GM12874 (cell line): ENCODE measurements at regions not wholly inside any gene's neighbourhood (a gene's known extent, or its start where the extent isn't known, plus 50 kb on each side); places are given as distances from the start of the nearest gene placed in this dataset.

Source experiments
- TF ChIP-seq, protein P1 (sequence below): IDR thresholded peaks from 2 replicates; pipeline ENCODE4 v1.5.1; 2011; ENCODE audit warnings: low read depth, mild to moderate bottlenecking, control low read depth, low read length, moderate library complexity; ENCODE audit not compliant: insufficient read depth

DNA sequence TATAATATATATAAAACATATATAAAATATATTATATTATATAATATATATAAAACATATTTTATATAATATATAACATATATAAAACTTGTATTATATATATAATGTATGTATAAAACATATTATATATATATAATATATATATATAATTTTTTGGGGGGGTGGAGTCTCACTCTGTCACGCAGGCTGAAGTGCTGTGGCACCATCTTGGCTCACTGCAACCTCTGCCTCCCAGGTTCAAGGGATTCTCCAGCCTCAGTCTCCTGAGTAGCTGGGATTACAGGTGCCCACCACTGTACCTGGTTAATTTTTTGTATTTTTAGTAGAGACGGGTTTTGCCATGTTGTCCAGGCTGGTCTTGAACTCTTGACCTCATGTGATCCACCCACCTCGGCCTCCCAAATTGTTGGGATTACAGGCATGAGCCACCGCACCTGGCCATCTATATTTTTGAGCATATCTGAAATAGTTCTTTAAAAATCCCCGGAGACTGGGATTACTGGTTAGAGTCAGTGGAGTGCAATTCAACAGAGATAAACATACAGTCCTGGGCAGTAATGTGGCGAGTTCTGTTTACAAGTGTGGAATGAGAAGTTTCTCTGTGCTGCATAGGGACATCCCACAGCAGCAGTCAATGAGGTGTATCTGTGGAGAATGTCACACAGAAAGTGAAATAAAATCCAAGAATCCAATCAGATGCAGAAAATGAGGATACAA, 208.4 kb downstream of the MYCN start:
- TF ChIP-seq, protein P1, sequence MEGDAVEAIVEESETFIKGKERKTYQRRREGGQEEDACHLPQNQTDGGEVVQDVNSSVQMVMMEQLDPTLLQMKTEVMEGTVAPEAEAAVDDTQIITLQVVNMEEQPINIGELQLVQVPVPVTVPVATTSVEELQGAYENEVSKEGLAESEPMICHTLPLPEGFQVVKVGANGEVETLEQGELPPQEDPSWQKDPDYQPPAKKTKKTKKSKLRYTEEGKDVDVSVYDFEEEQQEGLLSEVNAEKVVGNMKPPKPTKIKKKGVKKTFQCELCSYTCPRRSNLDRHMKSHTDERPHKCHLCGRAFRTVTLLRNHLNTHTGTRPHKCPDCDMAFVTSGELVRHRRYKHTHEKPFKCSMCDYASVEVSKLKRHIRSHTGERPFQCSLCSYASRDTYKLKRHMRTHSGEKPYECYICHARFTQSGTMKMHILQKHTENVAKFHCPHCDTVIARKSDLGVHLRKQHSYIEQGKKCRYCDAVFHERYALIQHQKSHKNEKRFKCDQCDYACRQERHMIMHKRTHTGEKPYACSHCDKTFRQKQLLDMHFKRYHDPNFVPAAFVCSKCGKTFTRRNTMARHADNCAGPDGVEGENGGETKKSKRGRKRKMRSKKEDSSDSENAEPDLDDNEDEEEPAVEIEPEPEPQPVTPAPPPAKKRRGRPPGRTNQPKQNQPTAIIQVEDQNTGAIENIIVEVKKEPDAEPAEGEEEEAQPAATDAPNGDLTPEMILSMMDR = no peak

DNA sequence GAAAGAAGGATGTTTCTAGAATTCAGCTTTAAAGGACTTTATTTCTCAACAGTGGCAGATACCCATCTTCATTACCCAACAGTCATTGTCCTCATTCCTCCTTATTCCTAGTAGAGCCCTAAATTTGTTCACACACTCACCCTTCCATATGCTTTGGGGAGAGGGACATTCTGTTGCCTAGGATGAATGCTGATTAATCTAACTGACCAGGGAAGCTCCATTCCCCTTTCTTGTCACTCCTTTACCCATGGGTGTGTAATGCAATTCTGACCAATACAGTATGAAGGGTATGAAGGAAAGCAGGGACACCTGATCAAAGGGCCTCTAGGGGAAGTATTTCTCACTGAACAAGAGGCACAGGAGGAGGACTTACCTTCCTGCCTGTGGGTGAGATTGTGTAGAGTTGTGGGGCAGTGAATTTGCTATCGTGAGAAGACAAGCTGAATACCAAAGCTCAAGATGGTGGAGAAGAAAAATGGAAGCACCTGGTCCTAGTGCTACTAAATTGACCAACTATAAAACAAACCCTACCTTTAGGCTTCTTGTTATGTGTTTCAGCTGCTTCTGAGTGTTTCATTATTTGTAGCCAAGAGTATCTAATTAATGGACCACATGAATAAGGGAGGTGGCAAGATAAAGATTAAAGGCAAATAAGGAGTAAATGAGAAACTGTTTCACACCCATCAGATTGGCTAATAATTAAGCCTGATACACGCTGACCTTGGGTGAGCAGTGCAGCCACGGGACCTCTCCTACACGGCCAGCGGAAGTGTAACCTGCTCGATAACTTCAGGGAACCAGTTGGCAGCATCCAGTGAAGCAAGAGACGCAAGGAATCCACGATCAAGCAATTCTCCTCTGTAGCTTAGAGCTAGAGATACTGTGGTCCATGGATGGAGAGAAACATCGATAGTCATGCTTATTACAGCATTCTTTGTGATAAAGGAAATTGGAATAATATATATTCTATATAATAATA, 202.3 kb downstream of the MYCN start:
- TF ChIP-seq, protein P1 = no peak

DNA sequence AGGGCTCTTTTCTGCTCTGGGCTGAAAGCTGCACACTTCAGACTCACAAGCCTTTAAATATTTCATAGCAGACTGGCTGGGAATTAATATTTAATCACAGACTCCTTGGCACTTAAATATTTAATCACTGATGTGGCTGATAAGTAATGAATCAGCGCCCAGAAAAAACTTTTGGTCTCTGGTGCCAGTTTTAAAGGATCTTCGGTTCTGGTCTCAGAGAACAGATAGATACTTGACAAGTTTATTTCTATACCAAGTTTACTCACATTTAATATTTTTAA, 201.2 kb downstream of the MYCN start:
- TF ChIP-seq, protein P1 = no peak

DNA sequence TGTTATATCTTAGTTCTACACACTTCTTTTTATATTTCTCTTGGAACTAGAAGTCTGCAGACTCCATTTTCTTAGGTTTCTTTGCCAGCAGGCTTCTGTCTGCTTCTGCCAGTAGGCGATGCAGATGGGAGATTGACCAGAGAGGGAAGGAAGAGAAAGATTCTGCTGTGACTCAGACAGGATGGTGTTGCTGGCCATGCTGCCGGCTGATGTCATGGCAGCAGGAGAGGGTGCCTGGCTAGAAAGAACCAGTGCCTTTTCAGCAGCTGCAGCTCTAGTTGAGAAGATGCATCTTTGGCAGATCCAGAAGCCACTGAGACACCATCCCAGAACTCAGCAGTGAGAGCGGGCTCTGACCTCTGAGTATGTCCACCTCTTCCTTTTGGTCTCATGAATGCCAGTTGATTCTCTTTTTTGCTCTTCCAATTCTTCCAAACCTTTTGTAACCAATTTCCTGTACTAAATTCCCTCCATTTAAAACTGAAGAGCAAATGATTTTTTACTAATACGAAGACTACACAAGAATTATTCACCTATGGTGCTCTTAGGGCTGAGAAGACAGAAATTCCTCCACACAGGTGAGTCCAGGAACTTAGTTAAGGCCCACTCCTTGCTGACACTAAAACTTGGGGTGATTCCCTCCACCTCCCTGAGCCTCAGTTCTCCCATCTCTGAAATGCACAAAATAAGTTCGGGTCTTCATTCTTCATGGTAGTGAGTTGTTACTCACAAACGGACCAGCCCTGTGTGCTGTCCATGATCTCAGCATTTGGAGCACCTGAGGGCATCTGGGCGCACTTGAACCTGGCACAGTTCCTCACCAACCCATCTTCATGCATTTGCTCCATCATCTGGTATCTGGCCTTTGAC, 200.7 kb downstream of the MYCN start:
- TF ChIP-seq, protein P1 = no peak

DNA sequence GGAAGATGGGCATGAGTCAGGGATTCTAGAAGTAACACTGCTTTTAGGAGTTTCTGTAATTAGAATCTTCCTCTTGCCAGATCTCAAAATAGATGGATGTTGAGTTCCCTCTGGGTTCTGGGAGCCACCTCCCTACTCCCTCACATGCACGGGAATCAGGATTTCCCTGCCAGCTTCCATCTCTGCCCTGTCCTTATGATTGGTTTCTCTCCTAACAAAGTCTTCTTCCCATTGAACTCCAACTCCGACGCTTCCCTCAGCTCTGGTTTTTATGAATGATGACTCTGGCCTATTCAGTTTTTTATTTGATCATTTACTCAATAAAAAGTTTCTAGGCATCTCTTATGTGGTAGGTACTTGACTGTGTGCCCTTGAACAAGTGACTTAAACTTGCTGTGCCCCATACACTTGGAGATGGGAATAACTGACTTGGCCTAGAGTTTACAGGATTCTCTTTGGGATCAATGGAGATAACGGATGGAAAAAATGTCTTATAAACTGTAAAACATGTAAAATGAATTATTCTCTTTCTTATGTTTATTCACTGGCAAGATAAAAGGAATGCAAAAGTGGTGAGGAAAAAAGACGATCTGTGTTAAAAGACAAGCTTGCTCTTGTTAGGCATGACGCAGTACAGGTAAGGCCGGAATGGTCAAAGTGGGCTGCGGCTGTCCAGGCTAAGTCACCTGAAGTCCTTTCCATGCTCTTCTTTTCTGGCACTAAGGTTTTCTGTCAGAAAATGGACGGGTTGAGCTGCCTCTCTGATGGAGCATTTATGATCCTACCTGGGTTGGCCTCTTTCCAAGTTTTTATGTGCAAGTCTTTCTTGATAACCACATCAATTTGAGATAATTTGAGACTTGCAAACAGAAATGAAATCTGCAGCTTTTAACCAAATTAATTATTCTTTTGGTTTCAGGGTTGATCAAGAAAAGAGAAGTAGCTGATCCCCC, 199.6 kb downstream of the MYCN start:
- TF ChIP-seq, protein P1 = no peak

DNA sequence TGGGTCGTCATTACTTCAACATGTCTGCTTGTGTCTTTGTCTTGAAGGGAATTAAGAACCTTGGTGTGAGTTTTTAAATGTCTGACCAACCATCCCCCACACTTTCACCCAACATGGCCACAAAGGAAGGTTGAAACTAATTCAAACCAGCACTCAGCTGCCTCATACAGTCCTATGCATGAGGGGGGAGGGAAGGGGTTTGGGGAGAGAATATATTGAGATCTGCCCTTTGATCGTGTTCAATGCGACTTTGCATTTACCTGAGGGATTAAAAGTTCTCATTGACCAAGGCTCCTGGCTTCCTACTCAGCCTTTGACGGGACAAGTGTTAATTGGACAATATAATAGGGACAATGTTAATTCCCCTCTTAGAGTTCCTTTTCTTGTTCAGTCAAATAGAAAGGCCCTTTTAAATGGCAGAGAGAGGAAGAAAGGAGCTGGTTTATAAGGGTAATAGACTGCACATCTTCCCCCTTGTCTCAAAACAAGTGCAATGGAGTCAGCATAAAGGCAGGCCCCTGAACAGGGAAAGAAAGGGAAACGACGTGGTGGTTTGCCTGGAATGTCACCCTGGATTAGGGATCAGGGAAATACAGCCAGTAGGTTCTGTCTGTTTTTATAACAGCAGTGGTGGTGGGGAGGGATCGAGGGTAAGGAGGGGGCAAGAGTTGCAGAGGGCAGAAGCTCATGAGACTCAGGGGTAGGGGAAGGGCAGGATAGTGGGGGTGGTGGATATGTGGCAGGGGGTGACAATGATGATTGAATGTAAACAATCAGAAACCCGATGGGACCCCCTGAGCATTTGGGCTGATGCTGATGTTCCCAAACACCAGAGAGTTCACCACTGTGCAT, 198.7 kb downstream of the MYCN start:
- TF ChIP-seq, protein P1 = no peak
